ENCODE measurements at regions not wholly inside any gene's neighbourhood (a gene's known extent, or its start where the extent isn't known, plus 50 kb on each side); places are given as distances from the start of the nearest gene placed in this dataset.

GRCh38 chr3:96483781-96484180 is 330.6 kb upstream of the EPHA6 start:
- TF ChIP-seq CTCF (IDR thresholded peaks at IDR 0.05; ENCODE audit: unreplicated experiment): no peak
- Mint-ChIP-seq H3K27me3 (no peaks in the 10 kb centered on the region), H3K4me1 (ENCODE audit: low read depth) (no peaks in the 10 kb centered on the region), H3K36me3 (ENCODE audit: insufficient read depth) (no peaks in the 10 kb centered on the region), H3K9me3 (ENCODE audit: low read depth) (peaks cover 14% of the 10 kb centered on the region), H3K4me3 (ENCODE audit: low read depth) (no peak overlapping the region), H3K27ac (no peak overlapping the region)
- no peak for DNase-seq (ENCODE audit: low spot score, unreplicated experiment)

GRCh38 chr3:96488708-96489107 is 325.7 kb upstream of the EPHA6 start:
- no peak for DNase-seq (ENCODE audit: low spot score, unreplicated experiment)
- Mint-ChIP-seq H3K27ac (no peak overlapping the region), H3K4me1 (ENCODE audit: low read depth) (no peaks in the 10 kb centered on the region), H3K4me3 (ENCODE audit: low read depth) (no peak overlapping the region), H3K36me3 (ENCODE audit: insufficient read depth) (no peaks in the 10 kb centered on the region), H3K9me3 (ENCODE audit: low read depth) (peaks cover 23% of the 10 kb centered on the region), H3K27me3 (no peaks in the 10 kb centered on the region)
- no peak for TF ChIP-seq CTCF (IDR thresholded peaks at IDR 0.05; ENCODE audit: unreplicated experiment)

DNA sequence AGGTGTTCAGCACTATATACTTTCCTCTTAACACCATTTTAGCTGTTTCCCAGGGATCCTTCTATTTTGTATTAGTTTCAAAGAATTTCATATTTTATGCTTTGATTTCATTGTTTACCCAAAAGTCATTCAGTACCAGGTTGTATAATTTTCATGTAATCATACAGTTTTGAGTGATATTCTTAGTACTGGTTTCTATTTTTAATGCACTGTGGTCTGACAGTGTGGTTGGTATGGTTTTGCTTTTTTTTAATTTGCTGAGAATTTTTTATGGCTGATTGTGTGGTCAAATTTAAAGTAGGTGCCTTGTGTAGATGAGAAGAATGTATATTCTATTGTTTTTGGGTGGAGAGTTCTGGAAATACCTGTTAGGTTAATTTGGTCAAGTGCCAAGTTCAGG is 323.4 kb upstream of the EPHA6 start:
- H3K36me3 Mint-ChIP-seq (ENCODE audit: insufficient read depth): no peaks in the 10 kb centered on the region
- no peak for TF ChIP-seq CTCF (IDR thresholded peaks at IDR 0.05; ENCODE audit: unreplicated experiment)
- no peak for DNase-seq (ENCODE audit: low spot score, unreplicated experiment)
- H3K27me3 Mint-ChIP-seq: no peaks in the 10 kb centered on the region
- H3K4me1 Mint-ChIP-seq (ENCODE audit: low read depth): peaks cover under 1% of the 10 kb centered on the region
- H3K27ac Mint-ChIP-seq: no peak overlapping the region
- H3K4me3 Mint-ChIP-seq (ENCODE audit: low read depth): no peak overlapping the region
- H3K9me3 Mint-ChIP-seq (ENCODE audit: low read depth): peaks cover 26% of the 10 kb centered on the region

- no peak for TF ChIP-seq CTCF (IDR thresholded peaks at IDR 0.05; ENCODE audit: unreplicated experiment)
- no peaks in the 10 kb centered on the region for H3K36me3 Mint-ChIP-seq (ENCODE audit: insufficient read depth)
- H3K9me3 Mint-ChIP-seq (ENCODE audit: low read depth): peaks cover 25% of the 10 kb centered on the region
- no peak overlapping the region for H3K27ac Mint-ChIP-seq
- no peaks in the 10 kb centered on the region for H3K27me3 Mint-ChIP-seq
- no peak for DNase-seq (ENCODE audit: low spot score, unreplicated experiment)
- no peak overlapping the region for H3K4me3 Mint-ChIP-seq (ENCODE audit: low read depth)
- peaks cover 9% of the 10 kb centered on the region for H3K4me1 Mint-ChIP-seq (ENCODE audit: low read depth)
Observed at GRCh38 chr3:96491868-96492267, 322.5 kb upstream of the EPHA6 start.

DNA sequence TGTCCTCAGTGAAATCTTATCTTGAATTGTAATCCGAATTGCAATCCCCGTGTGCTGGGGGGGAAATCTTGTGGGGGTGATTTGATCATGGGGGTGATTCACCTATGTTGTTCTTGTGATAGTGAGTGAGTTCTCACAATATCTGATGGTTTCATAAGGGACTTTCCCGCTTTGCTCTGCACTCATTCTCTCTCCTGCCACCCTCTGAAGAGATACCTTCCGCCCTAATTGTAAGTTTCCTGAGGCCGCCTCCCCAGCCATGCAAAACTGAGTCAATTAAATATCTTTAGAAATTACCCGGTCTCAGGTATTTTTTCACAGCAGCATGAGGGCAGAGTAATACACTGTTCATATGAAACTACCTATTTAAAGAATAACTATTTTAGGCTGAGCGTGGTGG is 304.1 kb upstream of the EPHA6 start:
- Mint-ChIP-seq H3K9me3 (ENCODE audit: low read depth) (no peaks in the 10 kb centered on the region), H3K27ac (no peak overlapping the region), H3K36me3 (ENCODE audit: insufficient read depth) (no peaks in the 10 kb centered on the region), H3K27me3 (no peaks in the 10 kb centered on the region), H3K4me1 (ENCODE audit: low read depth) (no peaks in the 10 kb centered on the region), H3K4me3 (ENCODE audit: low read depth) (no peak overlapping the region)
- no peak for DNase-seq (ENCODE audit: low spot score, unreplicated experiment)
- TF ChIP-seq CTCF (IDR thresholded peaks at IDR 0.05; ENCODE audit: unreplicated experiment): no peak

All from progenitor cell of endocrine pancreas (in vitro differentiated cells).